Mucosa of descending colon (tissue), 3 donors: ENCODE measurements at regions not wholly inside any gene's neighbourhood (a gene's known extent, or its start where the extent isn't known, plus 50 kb on each side); places are given as distances from the start of the nearest gene placed in this dataset.

Experiments used
- ATAC-seq: fragments of 200-7000 bp; cut with Tn5 transposase; one replicate; pipeline ENCODE4 v1.9.1; 2020; ENCODE audit warnings: mild to moderate bottlenecking, moderate library complexity
- DNase-seq, 3 donors: peaks; one replicate each; pipeline ENCODE4 v3.0.0-alpha.2; 2020
- H3K36me3 ChIP-seq: fragments of 200-600 bp; one replicate; pipeline ENCODE4 v1.8.0; 2021; ENCODE audit warnings: low read depth, mild to moderate bottlenecking
- H3K4me1 ChIP-seq: fragments of 200-600 bp; one replicate; pipeline ENCODE4 v1.8.0; 2021; ENCODE audit warnings: low read depth, mild to moderate bottlenecking
- H3K4me3 ChIP-seq: fragments of 200-600 bp; one replicate; pipeline ENCODE4 v1.8.0; 2021; ENCODE audit warnings: mild to moderate bottlenecking
- H3K9me3 ChIP-seq: fragments of 200-600 bp; one replicate; pipeline ENCODE4 v1.8.0; 2021; ENCODE audit warnings: mild to moderate bottlenecking
- intact Hi-C, 2 donors: fragments of 100-400 bp; cut with DNase I in 1 of 2; cut with micrococcal nuclease in 1 of 2; formaldehyde crosslinking; loops; one replicate each; pipeline versions ENCODE4 v1.11.0 to v1.11.1; 2022; cut with DNase I, micrococcal nuclease
- TF ChIP-seq, protein P1 (sequence below): fragments of 200-600 bp; IDR thresholded peaks from one replicate; pipeline ENCODE4 v1.8.0; 2022; ENCODE audit warnings: antibody characterized with exemption, mild to moderate bottlenecking
- donor health status: DM: no; HTN: no; CAD: no; lungs with moderate emphysema.
- donor health status: DM: no; HTN: no; CAD: no.
- donor health status: DM: no; HTN: yes; CAD: no.

- TF ChIP-seq, protein P1, sequence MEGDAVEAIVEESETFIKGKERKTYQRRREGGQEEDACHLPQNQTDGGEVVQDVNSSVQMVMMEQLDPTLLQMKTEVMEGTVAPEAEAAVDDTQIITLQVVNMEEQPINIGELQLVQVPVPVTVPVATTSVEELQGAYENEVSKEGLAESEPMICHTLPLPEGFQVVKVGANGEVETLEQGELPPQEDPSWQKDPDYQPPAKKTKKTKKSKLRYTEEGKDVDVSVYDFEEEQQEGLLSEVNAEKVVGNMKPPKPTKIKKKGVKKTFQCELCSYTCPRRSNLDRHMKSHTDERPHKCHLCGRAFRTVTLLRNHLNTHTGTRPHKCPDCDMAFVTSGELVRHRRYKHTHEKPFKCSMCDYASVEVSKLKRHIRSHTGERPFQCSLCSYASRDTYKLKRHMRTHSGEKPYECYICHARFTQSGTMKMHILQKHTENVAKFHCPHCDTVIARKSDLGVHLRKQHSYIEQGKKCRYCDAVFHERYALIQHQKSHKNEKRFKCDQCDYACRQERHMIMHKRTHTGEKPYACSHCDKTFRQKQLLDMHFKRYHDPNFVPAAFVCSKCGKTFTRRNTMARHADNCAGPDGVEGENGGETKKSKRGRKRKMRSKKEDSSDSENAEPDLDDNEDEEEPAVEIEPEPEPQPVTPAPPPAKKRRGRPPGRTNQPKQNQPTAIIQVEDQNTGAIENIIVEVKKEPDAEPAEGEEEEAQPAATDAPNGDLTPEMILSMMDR, result no peak
Observed at GRCh38 chrX:928606-929005, 283.8 kb downstream of the CRLF2 start.

GRCh38 chrX:926991-927390 is 285.5 kb downstream of the CRLF2 start:
- H3K4me1 ChIP-seq, result no peaks in the 10 kb centered on the region
- intact Hi-C loops, result no loop called here
- ATAC-seq, result no peak

More at GRCh38 chrX:928606-929005, 283.8 kb downstream of the CRLF2 start:
- ATAC-seq, result no peak
- intact Hi-C loops, result no loop called here
- DNase-seq, result no peak
- H3K4me1 ChIP-seq, result no peaks in the 10 kb centered on the region
- no peaks in the 10 kb centered on the region for H3K36me3 ChIP-seq
- no peak overlapping the region for H3K4me3 ChIP-seq
- peaks cover 9% of the 10 kb centered on the region for H3K9me3 ChIP-seq

DNA sequence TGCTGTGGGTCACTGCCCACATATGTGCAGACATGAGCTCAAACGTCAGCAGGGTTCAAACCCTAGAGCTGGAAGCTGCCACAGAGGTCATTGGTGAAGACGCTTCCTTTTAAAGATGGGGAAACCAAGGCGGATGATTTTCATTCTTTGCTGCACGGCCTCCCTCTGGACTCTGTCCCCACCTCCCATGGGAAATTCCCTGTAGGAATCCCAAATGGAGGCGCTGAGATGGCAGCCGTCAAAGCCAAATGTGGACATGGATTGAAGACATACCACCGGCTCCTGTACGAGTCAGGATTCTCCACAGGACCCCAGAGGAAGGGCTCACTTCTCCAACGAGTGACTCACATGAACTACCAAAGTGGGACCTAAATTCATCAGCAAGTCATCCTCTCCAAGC is 286.4 kb downstream of the CRLF2 start:
- H3K4me3 ChIP-seq, result no peak overlapping the region
- intact Hi-C loops, result no loop called here
- peaks cover 11% of the 10 kb centered on the region for H3K9me3 ChIP-seq
- DNase-seq, result no peak
- ATAC-seq, result no peak
- TF ChIP-seq, protein P1, result no peak
- H3K36me3 ChIP-seq, result no peaks in the 10 kb centered on the region
- H3K4me1 ChIP-seq, result no peaks in the 10 kb centered on the region

More at GRCh38 chrX:926991-927390, 285.5 kb downstream of the CRLF2 start:
- Histone ChIP-seq H3K36me3 (no peaks in the 10 kb centered on the region), H3K4me3 (no peak overlapping the region), H3K9me3 (peaks cover 9% of the 10 kb centered on the region)
- DNase-seq, result no peak
- TF ChIP-seq, protein P1, result no peak

GRCh38 chrX:925652-926061 is 286.8 kb downstream of the CRLF2 start:
- TF ChIP-seq, protein P1, result no peak
- intact Hi-C loops, result no loop called here

GRCh38 chrX:925094-925493 is 287.4 kb downstream of the CRLF2 start:
- H3K36me3 ChIP-seq, result no peaks in the 10 kb centered on the region
- TF ChIP-seq, protein P1, result no peak
- H3K4me1 ChIP-seq, result no peaks in the 10 kb centered on the region
- H3K4me3 ChIP-seq, result no peak overlapping the region
- DNase-seq (no peak), ATAC-seq (no peak)
- H3K9me3 ChIP-seq, result peaks cover 20% of the 10 kb centered on the region
- intact Hi-C loops, result no loop called here

More at GRCh38 chrX:925652-926061, 286.8 kb downstream of the CRLF2 start:
- ATAC-seq (no peak), DNase-seq (no peak)
- Histone ChIP-seq H3K36me3 (no peaks in the 10 kb centered on the region), H3K4me1 (no peaks in the 10 kb centered on the region), H3K4me3 (no peak overlapping the region), H3K9me3 (peaks cover 15% of the 10 kb centered on the region)

GRCh38 chrX:924017-924416 is 288.4 kb downstream of the CRLF2 start:
- peaks cover 14% of the 10 kb centered on the region for H3K9me3 ChIP-seq

More at GRCh38 chrX:924017-924416, 288.4 kb downstream of the CRLF2 start:
- TF ChIP-seq, protein P1, result no peak
- intact Hi-C loops, result no loop called here
- DNase-seq (no peak), ATAC-seq (no peak)
- no peak overlapping the region for H3K4me3 ChIP-seq
- H3K36me3 ChIP-seq, result no peaks in the 10 kb centered on the region
- no peaks in the 10 kb centered on the region for H3K4me1 ChIP-seq
